HUES6 (cell line): ENCODE measurements at regions not wholly inside any gene's neighbourhood (a gene's known extent, or its start where the extent isn't known, plus 50 kb on each side); places are given as distances from the start of the nearest gene placed in this dataset.

Experiments used
- H3K27ac ChIP-seq: 2 replicates; pipeline ENCODE4 v1.7.0; 2013; ENCODE audit warnings: low read depth, mild to moderate bottlenecking, low read length, inconsistent platforms
- H3K27me3 ChIP-seq: 2 replicates; pipeline ENCODE4 v1.6.1; 2013; ENCODE audit warnings: low read length; ENCODE audit not compliant: control insufficient read depth, insufficient read depth
- H3K36me3 ChIP-seq: 2 replicates; pipeline ENCODE4 v1.6.1; 2013; ENCODE audit warnings: low read length; ENCODE audit not compliant: control insufficient read depth, insufficient read depth
- H3K4me1 ChIP-seq: 2 replicates; pipeline ENCODE4 v1.6.1; 2013; ENCODE audit warnings: low read length; ENCODE audit not compliant: control insufficient read depth, insufficient read depth
- H3K4me3 ChIP-seq: 2 replicates; pipeline ENCODE4 v1.5.1; 2013; ENCODE audit warnings: low read depth, low read length
- H3K9ac ChIP-seq: one replicate; pipeline ENCODE4 v1.6.1; 2013; ENCODE audit warnings: mild to moderate bottlenecking, low read length
- H3K9me3 ChIP-seq: 2 replicates; pipeline ENCODE4 v1.6.1; 2013; ENCODE audit warnings: low read depth, low read length; ENCODE audit not compliant: control insufficient read depth, insufficient read depth

- no peaks in the 10 kb centered on the region for H3K36me3 ChIP-seq
- H3K4me1 ChIP-seq = no peaks in the 10 kb centered on the region
- no peak overlapping the region for H3K9ac ChIP-seq
- no peaks in the 10 kb centered on the region for H3K27me3 ChIP-seq
- H3K27ac ChIP-seq = no peak overlapping the region
- H3K9me3 ChIP-seq = no peaks in the 10 kb centered on the region
- no peak overlapping the region for H3K4me3 ChIP-seq
Observed at GRCh38 chr16:79498928-79499327, 101.6 kb downstream of the MAF start.

- H3K9ac ChIP-seq = no peak overlapping the region
- no peak overlapping the region for H3K4me3 ChIP-seq
- H3K36me3 ChIP-seq = no peaks in the 10 kb centered on the region
- no peak overlapping the region for H3K27ac ChIP-seq
- no peaks in the 10 kb centered on the region for H3K9me3 ChIP-seq
- no peaks in the 10 kb centered on the region for H3K27me3 ChIP-seq
- H3K4me1 ChIP-seq = no peaks in the 10 kb centered on the region
Observed at GRCh38 chr16:79497606-79498350, 102.8 kb downstream of the MAF start.

GRCh38 chr16:79493911-79494310 lies 106.6 kb downstream of the MAF start:
- Histone ChIP-seq H3K27ac (no peak overlapping the region), H3K36me3 (no peaks in the 10 kb centered on the region), H3K4me1 (no peaks in the 10 kb centered on the region), H3K9ac (no peak overlapping the region), H3K27me3 (no peaks in the 10 kb centered on the region; the same call in 1 of the 2 replicates), H3K9me3 (no peaks in the 10 kb centered on the region), H3K4me3 (no peak overlapping the region)

- Histone ChIP-seq H3K27me3 (no peaks in the 10 kb centered on the region; the same call in 1 of the 2 replicates), H3K27ac (no peak overlapping the region), H3K4me3 (no peak overlapping the region), H3K9me3 (no peaks in the 10 kb centered on the region), H3K9ac (no peak overlapping the region), H3K36me3 (no peaks in the 10 kb centered on the region), H3K4me1 (no peaks in the 10 kb centered on the region)
Observed at GRCh38 chr16:79492036-79492435, 108.5 kb downstream of the MAF start.

- H3K4me1 ChIP-seq = no peaks in the 10 kb centered on the region
- H3K27me3 ChIP-seq = peaks cover 7% of the 10 kb centered on the region; the same call in 1 of the 2 replicates
- no peak overlapping the region for H3K9ac ChIP-seq
- H3K9me3 ChIP-seq = no peaks in the 10 kb centered on the region
- H3K27ac ChIP-seq = no peak overlapping the region
- H3K4me3 ChIP-seq = no peak overlapping the region
- no peaks in the 10 kb centered on the region for H3K36me3 ChIP-seq
Observed at GRCh38 chr16:79485020-79485419, 115.5 kb downstream of the MAF start.

- Histone ChIP-seq H3K36me3 (no peaks in the 10 kb centered on the region), H3K27me3 (peaks cover 7% of the 10 kb centered on the region; the same call in 1 of the 2 replicates), H3K4me1 (no peaks in the 10 kb centered on the region), H3K27ac (no peak overlapping the region), H3K9me3 (no peaks in the 10 kb centered on the region), H3K4me3 (no peak overlapping the region), H3K9ac (no peak overlapping the region)
Observed at GRCh38 chr16:79484237-79484636, 116.3 kb downstream of the MAF start.

GRCh38 chr16:79483336-79483735 lies 117.2 kb downstream of the MAF start:
- H3K27ac ChIP-seq = no peak overlapping the region
- no peaks in the 10 kb centered on the region for H3K36me3 ChIP-seq
- H3K27me3 ChIP-seq = peaks cover 7% of the 10 kb centered on the region; the same call in 1 of the 2 replicates
- no peaks in the 10 kb centered on the region for H3K9me3 ChIP-seq
- no peaks in the 10 kb centered on the region for H3K4me1 ChIP-seq
- no peak overlapping the region for H3K9ac ChIP-seq
- H3K4me3 ChIP-seq = no peak overlapping the region

GRCh38 chr16:79482011-79482410 lies 118.5 kb downstream of the MAF start:
- Histone ChIP-seq H3K9me3 (no peaks in the 10 kb centered on the region), H3K27me3 (peaks cover 7% of the 10 kb centered on the region; the same call in 1 of the 2 replicates), H3K4me1 (no peaks in the 10 kb centered on the region), H3K9ac (no peak overlapping the region), H3K27ac (no peak overlapping the region), H3K4me3 (no peak overlapping the region), H3K36me3 (no peaks in the 10 kb centered on the region)

GRCh38 chr16:79480929-79481328 lies 119.6 kb downstream of the MAF start:
- Histone ChIP-seq H3K4me1 (no peaks in the 10 kb centered on the region), H3K36me3 (no peaks in the 10 kb centered on the region), H3K27me3 (peaks cover 7% of the 10 kb centered on the region; the same call in 1 of the 2 replicates), H3K9ac (no peak overlapping the region), H3K9me3 (no peaks in the 10 kb centered on the region), H3K27ac (no peak overlapping the region), H3K4me3 (no peak overlapping the region)

GRCh38 chr16:79480056-79480455 lies 120.5 kb downstream of the MAF start:
- Histone ChIP-seq H3K4me1 (no peaks in the 10 kb centered on the region), H3K27ac (no peak overlapping the region), H3K36me3 (no peaks in the 10 kb centered on the region), H3K4me3 (no peak overlapping the region), H3K9ac (no peak overlapping the region), H3K9me3 (no peaks in the 10 kb centered on the region), H3K27me3 (peaks cover 7% of the 10 kb centered on the region; the same call in 1 of the 2 replicates)

- Histone ChIP-seq H3K9me3 (no peaks in the 10 kb centered on the region), H3K36me3 (no peaks in the 10 kb centered on the region), H3K4me3 (no peak overlapping the region), H3K9ac (no peak overlapping the region), H3K27ac (no peak overlapping the region), H3K4me1 (no peaks in the 10 kb centered on the region), H3K27me3 (peaks cover under 1% of the 10 kb centered on the region; the same call in 1 of the 2 replicates)
Observed at GRCh38 chr16:79476580-79476979, 124.0 kb downstream of the MAF start.
